ENCODE measurements at regions not wholly inside any gene's neighbourhood (a gene's known extent, or its start where the extent isn't known, plus 50 kb on each side); places are given as distances from the start of the nearest gene placed in this dataset.

- H3K9me2 ChIP-seq (replicated peaks; ENCODE audit: insufficient read depth, low read length) = no peaks in the 10 kb centered on the region
These were observed 54.1 kb upstream of the PRKG1 start for GRCh38 chr10:51020200-51020599.

GRCh38 chr10:51022933-51023585 lies 51.2 kb upstream of the PRKG1 start:
- TF ChIP-seq CTCF (IDR thresholded peaks at IDR 0.05; ENCODE audit: insufficient read depth, low read length, poor library complexity, severe bottlenecking) (no peak), EZH2phosphoT487 (conservative IDR thresholded peaks at IDR 0.05; ENCODE audit: low read length) (no peak)
- Histone ChIP-seq H3K9ac (ENCODE audit: low read length) (no peak overlapping the region), H3K4me3 (ENCODE audit: insufficient read depth, low read length, poor library complexity, severe bottlenecking) (no peak overlapping the region), H3K4me2 (ENCODE audit: low read depth, low read length, poor library complexity, severe bottlenecking) (no peak overlapping the region), H3K36me3 (ENCODE audit: low read length) (no peaks in the 10 kb centered on the region), H3K9me2 (replicated peaks; ENCODE audit: insufficient read depth, low read length) (no peaks in the 10 kb centered on the region), H2AFZ (ENCODE audit: low read depth, low read length, severe bottlenecking) (no peak overlapping the region), H3K27ac (ENCODE audit: low read depth, low read length) (no peak overlapping the region), H4K20me1 (ENCODE audit: low read depth, low read length) (no peaks in the 10 kb centered on the region), H3F3A (ENCODE audit: insufficient read depth) (no peaks in the 10 kb centered on the region), H3K9me3 (ENCODE audit: insufficient read depth, low read length) (no peaks in the 10 kb centered on the region), H3K79me2 (ENCODE audit: insufficient read depth, low read length) (no peaks in the 10 kb centered on the region), H3K27me3 (ENCODE audit: low read length) (no peaks in the 10 kb centered on the region)

More at GRCh38 chr10:51020200-51020599, 54.1 kb upstream of the PRKG1 start:
- no peak overlapping the region for H3K4me3 ChIP-seq (ENCODE audit: insufficient read depth, low read length, poor library complexity, severe bottlenecking)
- H3K9me3 ChIP-seq (ENCODE audit: insufficient read depth, low read length) = no peaks in the 10 kb centered on the region
- TF ChIP-seq CTCF (IDR thresholded peaks at IDR 0.05; ENCODE audit: insufficient read depth, low read length, poor library complexity, severe bottlenecking) (no peak), EZH2phosphoT487 (conservative IDR thresholded peaks at IDR 0.05; ENCODE audit: low read length) (no peak)
- no peak overlapping the region for H3K9ac ChIP-seq (ENCODE audit: low read length)
- no peaks in the 10 kb centered on the region for H3K79me2 ChIP-seq (ENCODE audit: insufficient read depth, low read length)
- no peak overlapping the region for H2AFZ ChIP-seq (ENCODE audit: low read depth, low read length, severe bottlenecking)
- H3K36me3 ChIP-seq (ENCODE audit: low read length) = no peaks in the 10 kb centered on the region
- H4K20me1 ChIP-seq (ENCODE audit: low read depth, low read length) = no peaks in the 10 kb centered on the region
- no peaks in the 10 kb centered on the region for H3K27me3 ChIP-seq (ENCODE audit: low read length)
- H3K4me2 ChIP-seq (ENCODE audit: low read depth, low read length, poor library complexity, severe bottlenecking) = no peak overlapping the region
- no peaks in the 10 kb centered on the region for H3F3A ChIP-seq (ENCODE audit: insufficient read depth)
- no peak overlapping the region for H3K27ac ChIP-seq (ENCODE audit: low read depth, low read length)

GRCh38 chr10:51023636-51024035 lies 50.7 kb upstream of the PRKG1 start:
- no peak overlapping the region for H3K4me3 ChIP-seq (ENCODE audit: insufficient read depth, low read length, poor library complexity, severe bottlenecking)
- no peaks in the 10 kb centered on the region for H3K27me3 ChIP-seq (ENCODE audit: low read length)
- H3F3A ChIP-seq (ENCODE audit: insufficient read depth) = no peaks in the 10 kb centered on the region
- no peak overlapping the region for H3K4me2 ChIP-seq (ENCODE audit: low read depth, low read length, poor library complexity, severe bottlenecking)
- H3K79me2 ChIP-seq (ENCODE audit: insufficient read depth, low read length) = no peaks in the 10 kb centered on the region
- H2AFZ ChIP-seq (ENCODE audit: low read depth, low read length, severe bottlenecking) = no peak overlapping the region
- no peak for TF ChIP-seq CTCF (IDR thresholded peaks at IDR 0.05; ENCODE audit: insufficient read depth, low read length, poor library complexity, severe bottlenecking)
- TF ChIP-seq EZH2phosphoT487 (conservative IDR thresholded peaks at IDR 0.05; ENCODE audit: low read length) = no peak
- H3K9me2 ChIP-seq (replicated peaks; ENCODE audit: insufficient read depth, low read length) = no peaks in the 10 kb centered on the region
- H3K36me3 ChIP-seq (ENCODE audit: low read length) = no peaks in the 10 kb centered on the region
- H3K9me3 ChIP-seq (ENCODE audit: insufficient read depth, low read length) = no peaks in the 10 kb centered on the region
- no peaks in the 10 kb centered on the region for H4K20me1 ChIP-seq (ENCODE audit: low read depth, low read length)
- no peak overlapping the region for H3K9ac ChIP-seq (ENCODE audit: low read length)
- H3K27ac ChIP-seq (ENCODE audit: low read depth, low read length) = no peak overlapping the region

Data from SU-DHL-6 (cell line).